Jurkat, Clone E6-1 (cell line): ENCODE measurements at regions not wholly inside any gene's neighbourhood (a gene's known extent, or its start where the extent isn't known, plus 50 kb on each side); places are given as distances from the start of the nearest gene placed in this dataset.

ENCODE experiments used
- DNase-seq: peaks from one replicate; pipeline ENCODE4 v3.0.0-alpha.2; 2011; ENCODE audit warnings: low read depth, low spot score
- H3K4me3 ChIP-seq: 2 replicates; pipeline ENCODE4 v1.5.1; 2011; ENCODE audit warnings: mild to moderate bottlenecking, low read length, control low read depth, moderate library complexity

DNA sequence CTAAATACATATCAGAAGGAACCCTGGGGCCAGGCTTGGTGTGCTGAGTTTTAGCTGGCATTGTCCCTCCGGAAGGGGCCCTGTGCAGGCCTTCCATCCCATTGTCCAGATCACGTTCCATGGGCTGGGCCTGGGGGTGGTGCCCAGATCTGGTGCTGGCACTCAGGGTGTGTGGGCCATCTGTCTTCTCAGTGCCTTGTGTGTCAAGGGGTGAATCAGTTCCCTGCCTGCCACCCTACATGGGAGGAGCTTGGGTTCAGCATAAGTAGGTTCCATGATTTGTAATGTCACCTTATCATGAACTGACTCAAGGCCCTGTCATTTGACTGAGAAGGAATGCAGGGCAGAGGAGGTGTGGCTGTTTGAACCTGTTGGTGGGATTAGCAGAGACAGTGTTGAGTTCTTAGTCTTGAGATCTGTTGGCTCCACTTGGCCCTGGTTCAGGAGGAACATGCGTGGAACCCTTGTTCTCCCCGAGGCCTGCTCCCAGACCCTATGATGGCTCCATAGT, 176.8 kb downstream of the MACROH2A1 start:
- no peak for DNase-seq
- H3K4me3 ChIP-seq: no peak overlapping the region

DNA sequence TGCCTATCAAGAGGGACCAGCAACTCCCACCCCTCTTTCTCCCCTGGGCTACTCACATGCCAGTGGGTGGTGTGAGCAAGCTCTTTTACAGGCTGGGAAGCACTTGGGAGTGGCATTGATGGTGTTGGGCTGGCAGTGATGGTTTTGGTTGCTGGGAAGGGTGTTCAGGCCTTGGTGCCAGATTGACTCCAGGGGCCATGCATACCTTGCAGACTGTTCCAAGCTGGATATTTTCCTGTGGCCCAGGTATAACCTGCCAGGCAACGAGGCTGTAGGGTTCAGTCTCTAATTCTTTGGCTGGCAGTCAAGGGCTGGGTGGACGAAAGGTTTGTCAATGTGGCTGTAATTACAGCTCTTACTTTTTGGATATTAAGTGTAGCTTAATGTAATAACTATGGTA, 177.3 kb downstream of the MACROH2A1 start:
- no peak for DNase-seq
- no peak overlapping the region for H3K4me3 ChIP-seq

DNA sequence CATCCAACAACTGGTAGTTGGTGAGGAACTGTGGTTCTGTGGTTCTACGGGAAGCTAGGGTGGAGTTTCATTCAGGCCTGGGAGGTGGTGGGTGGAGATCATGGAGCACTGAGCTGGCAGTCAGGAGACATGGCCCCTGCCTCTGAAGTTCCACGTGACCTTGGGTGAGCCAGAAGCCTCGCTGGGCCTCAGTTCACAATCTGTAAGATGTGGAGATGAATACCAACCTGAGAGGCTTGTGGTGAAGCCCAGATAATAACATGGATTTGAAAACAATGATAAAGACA, 177.9 kb downstream of the MACROH2A1 start:
- H3K4me3 ChIP-seq: no peak overlapping the region
- no peak for DNase-seq

DNA sequence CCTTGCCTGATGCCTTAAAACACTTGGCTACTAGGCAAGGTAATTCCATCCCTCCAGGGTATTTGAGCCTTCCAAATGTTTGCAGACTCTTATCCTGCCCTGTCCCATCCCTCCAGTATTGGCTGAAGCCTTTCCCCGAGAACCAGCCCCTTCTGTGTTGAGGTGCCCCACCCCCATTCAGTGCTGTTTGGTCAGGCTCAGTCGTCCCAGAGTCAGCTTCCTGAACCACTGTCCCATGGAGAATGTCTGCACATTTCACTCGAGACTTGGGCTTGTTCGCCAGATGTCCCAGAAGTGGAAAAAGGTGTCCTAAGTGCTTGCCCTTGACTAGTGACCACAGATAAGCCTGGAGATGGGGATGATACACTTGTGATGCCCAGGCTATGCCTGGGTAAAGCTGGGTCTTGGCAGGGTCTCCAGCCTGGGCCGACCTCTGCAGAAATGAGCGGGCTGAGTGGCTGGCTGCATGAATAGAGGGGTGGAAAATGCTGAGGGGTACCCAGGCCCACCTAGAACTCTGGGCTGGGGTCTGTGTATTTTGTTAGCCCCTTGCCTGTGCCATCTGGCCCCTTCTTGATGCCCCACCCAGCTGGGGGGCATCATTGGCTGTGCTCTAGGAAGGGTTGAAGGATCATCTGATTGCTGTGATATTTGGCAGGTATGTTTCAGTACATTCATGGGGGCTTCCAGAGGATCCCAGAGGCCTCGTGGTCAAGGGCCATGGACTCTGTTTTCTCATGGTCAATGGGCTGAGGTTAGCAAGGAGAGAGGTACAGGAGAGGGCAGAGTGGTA, 178.4 kb downstream of the MACROH2A1 start:
- DNase-seq: no peak

DNA sequence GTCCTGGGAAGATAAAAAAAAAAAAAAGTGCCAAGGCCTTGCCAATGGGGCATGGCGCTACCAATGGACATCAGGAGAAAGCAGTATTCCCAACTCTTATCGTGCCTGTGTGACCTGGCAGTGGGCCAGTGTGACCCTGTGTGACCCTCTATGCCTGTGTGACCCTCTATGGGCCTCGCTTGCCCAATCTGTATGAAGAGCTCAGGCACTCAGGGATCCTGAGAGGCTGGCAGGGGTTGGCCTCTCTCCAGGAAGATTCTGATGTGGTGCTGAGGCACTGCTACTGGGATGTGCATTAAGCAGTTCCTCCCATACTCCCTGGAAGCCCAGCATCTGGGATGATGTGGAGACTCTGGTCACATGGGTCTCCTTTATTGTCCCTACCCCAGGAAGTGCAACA, 179.2 kb downstream of the MACROH2A1 start:
- H3K4me3 ChIP-seq: no peak overlapping the region
- DNase-seq: no peak

More for the DNA sequence above, 178.4 kb downstream of the MACROH2A1 start:
- H3K4me3 ChIP-seq: no peak overlapping the region

DNA sequence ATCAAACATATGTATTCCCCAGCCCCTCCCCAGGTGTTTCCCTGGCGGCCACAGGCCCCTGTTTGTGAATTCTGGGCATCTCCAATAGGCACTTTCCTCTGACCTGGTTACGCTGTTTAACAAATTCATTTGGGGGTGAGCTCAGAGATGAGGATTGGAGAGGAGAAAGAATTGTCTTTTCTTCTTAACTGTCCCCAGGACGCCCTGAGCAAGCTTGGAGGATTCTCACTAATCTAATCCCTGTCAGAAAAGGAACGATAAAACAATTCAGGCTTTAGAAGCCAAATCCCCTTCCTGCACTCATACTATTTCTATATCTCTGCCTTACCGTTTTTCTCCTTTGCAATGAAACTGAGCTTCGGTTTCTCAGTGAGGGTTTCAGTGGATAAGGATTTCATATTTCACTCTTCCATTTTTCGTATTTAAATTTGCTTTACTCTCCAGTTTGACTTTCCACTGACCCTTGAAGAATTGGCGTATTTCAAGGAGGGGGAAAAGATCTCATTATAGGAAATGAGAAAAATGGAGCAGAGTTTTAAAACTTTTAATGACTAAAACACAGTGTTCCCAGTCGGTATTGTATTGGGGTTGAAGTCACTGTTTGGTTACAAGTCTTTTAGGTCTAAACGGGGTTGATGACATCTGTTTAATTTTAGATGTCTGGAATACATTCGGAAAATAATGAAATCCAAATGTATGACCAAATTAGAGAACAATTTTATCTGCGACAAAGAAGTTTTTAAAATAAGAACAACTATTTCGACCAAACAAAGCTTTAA, 180.1 kb downstream of the MACROH2A1 start:
- no peak overlapping the region for H3K4me3 ChIP-seq
- DNase-seq: no peak

DNA sequence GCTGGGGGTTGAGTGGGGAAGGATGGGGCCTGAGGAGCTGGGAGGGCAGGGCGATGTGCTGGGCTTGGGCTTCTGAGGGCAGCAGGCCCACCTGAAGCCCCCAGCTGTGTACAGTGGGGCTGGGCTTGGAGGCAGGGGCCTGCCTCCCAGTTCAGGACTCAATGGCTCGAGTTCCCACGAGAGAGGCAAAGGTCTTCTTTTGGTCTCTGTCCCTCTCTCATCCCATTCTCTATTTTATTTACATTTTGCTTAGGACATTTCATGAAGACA, 180.6 kb downstream of the MACROH2A1 start:
- no peak overlapping the region for H3K4me3 ChIP-seq
- no peak for DNase-seq

DNA sequence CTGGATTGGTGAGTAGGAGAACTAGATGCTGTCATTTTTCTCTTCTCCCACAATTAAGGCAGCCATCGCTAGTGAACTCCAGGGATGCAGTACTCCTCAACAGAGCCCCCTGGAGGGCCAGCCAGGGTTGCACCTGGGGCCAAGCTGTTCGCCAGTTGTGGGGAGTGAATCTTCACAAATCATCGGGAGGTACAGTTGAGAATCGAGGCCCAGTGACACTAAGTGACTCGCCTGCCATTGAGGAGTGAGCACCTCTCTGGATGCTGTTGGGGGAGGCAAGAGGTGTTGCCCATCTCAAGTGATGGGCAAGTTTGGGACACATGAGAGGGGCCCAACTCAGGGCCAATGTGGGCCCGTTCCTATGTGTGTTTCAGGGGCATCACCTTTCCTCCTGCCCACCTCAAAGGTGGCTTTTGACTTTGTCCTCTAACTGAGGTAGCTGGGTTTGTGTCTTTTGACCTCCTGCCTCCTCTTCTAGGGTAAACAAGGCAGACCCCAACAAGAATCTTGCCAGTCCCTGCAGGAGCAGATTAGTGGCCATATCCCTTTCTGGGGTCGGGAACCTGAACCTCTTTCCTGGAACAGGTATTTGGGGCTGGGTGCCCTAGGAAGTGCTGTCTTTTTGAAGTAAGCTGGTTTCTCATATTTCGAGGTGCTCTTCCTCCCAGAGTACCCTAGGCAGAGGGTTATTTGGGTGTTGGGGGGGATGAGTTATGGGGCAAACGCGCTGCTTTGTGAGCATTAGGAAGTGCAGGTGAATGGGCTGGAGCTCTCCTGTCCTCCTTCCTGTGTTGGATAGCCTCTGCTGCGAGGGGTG, 181.2 kb downstream of the MACROH2A1 start:
- no peak overlapping the region for H3K4me3 ChIP-seq

DNA sequence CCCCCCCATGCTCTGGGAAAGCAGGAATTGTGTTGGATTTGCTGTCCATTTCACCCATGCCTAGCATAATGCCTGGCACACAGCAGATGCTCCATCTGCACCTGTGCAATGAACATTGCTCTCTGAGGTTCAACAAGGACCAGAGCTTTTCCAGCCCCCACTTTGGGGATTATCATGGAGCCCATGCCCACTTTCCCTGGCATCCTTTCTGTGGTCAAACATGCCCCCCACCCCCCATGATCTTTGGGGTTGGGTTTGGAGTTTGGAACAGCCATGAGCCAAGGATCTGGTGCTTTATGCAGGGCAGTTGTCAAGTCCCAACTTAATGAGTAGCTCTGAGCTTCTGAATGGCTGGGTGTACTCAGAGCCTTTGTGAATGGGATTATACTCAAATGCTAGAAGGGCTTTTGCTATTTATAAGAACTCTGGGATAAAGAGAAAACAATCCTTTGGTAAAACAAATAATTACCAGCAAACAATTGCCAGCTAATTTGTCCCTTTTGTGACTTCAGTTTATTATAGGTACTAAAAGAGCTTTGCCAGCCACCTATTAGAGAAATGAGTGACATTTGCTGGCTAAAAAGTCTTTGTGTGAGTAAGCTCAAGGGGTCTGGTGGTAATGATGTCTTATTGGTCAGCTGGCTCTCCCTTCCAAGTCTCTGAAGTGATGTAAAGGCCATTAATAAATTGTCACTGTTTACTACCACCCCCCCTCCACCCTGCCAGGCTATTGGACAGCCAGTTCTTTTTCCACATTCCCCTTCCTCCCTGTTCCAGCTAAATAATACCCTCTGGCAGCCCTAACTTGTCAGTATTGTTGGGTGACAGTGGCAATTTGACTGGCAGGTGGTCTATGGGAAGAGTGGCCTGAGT, 182.3 kb downstream of the MACROH2A1 start:
- no peak overlapping the region for H3K4me3 ChIP-seq
- no peak for DNase-seq

More for the DNA sequence above, 181.2 kb downstream of the MACROH2A1 start:
- DNase-seq: no peak

DNA sequence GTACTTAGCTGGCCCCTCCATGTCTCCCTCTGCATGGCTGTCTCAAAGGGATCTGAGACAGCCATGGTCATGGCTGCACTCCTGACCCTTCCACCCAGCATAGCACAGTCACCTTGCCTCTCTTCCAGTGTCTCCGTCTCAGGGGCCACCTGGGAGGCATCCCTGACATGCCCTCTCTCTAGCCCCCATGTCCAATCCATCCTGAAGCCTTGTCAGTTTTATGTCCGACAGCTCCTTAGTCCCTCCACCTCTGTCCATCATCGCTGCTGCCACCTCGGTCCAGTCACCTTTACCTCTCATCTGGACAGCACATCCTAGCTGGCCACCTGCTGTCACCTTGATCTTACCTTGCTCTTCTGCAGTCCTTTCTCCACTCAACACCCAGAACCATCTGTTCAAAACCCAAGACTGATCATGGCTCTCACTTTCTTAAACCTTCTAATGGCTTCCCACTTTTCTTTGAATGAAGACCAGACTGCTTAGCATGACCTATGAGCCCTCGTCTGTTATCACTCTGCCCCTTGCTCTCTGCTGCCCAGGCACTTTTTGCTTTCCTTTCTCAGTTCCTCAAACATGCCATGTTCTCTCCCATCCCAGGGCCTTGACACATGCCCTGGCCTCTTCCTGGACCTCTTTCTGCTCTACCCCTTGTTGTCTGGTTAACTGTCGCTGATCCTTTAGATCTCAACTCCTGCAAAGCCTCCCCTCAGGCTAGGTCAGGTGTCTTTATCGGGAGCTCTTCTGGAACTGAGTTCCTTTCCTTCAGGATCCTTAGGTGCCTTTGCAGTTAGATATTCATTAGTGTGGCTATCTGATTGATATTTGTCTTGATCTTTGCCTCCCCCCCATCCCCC, 181.8 kb upstream of the PITX1 start:
- H3K4me3 ChIP-seq: no peak overlapping the region
- no peak for DNase-seq

DNA sequence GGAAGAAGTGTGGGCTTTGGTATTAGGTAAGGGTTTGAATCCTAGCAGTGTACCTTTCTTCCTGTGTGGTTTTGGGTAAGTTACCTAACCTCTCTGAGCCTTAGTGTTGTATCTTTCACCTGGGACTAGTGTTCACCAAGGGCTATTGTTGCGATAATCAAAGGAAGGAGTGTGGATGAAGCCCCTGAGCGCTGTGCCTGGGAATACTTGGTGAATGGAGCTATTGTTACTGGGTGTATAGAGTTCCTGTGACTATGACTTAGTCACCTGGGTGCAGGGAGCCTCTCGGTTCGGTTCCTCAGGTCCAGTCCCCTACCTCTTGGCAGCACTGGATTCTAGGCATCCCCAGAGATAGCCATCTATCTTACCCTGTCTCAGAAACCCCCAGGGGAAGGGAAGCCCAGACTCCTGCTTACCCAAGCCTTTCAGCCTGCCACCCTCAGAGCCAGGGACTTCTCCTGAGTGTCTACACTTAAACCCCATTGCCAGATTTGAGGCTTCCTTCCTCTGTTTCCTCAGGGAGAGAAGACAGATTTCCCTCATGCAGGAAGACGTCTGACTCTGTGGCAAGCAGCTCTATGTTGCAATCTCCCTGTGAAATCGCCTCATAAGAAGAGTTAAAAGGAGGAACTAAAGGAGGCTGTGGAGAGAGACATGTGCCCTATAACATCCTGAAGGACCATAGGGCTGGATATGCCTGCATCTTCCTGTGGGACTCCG, 181.0 kb upstream of the PITX1 start:
- DNase-seq: no peak
- H3K4me3 ChIP-seq: no peak overlapping the region

DNA sequence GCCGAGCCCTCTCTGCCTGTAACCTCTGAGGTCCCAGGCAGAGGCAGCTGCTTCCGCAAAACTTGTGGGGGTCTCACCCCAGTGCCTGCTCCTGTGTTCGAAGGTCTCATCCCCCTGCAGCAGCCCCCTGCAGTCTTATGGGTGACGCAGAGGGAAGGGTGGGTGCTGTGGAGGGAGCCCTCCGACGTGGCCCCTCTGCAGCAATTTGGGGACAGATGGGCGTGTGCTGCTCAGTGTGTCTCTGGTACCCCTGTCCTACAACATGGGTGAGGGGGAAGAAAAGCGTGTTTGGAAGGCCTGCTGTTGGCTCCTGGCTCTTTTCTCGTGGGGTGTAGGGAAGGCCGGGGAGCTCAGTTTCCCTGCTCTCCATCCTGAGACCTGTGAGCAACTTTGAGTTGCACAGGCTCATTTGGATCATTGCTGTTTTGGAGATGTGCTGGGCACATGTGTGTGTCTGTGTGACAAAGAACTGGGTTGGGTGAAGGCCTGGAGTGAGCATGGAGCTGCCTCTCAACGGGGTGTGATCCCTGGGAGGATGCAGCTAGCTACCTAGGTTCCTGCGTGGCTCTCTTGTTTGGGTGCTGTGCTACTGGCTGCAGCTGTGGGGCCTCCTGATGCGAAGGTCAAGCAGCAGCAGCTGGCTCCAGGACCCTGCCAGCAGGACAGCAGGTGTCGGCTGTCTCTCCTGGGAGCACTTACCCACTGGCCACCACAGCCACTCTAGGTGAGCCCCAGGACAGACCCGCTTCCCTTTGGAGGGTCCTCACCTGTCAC, 179.6 kb upstream of the PITX1 start:
- H3K4me3 ChIP-seq: no peak overlapping the region
- DNase-seq: no peak

DNA sequence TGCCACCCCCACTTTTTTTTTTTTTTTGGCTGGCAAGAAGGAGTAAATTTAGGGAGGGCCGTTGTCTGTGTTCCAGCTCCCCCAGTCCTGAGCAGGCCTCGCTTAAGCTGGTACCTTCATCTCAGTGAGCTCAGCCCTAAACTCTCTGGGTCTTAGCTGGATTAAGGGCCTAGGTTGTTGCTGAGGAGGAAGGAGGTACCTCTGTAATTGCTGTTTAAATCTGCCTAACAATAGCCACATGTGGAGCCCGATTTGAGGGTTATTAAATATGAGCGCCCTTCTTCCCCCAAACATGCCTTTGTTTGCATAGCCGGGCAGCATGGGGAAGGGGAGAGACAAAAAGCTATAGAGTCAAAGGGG, 179.0 kb upstream of the PITX1 start:
- no peak overlapping the region for H3K4me3 ChIP-seq
- no peak for DNase-seq

DNA sequence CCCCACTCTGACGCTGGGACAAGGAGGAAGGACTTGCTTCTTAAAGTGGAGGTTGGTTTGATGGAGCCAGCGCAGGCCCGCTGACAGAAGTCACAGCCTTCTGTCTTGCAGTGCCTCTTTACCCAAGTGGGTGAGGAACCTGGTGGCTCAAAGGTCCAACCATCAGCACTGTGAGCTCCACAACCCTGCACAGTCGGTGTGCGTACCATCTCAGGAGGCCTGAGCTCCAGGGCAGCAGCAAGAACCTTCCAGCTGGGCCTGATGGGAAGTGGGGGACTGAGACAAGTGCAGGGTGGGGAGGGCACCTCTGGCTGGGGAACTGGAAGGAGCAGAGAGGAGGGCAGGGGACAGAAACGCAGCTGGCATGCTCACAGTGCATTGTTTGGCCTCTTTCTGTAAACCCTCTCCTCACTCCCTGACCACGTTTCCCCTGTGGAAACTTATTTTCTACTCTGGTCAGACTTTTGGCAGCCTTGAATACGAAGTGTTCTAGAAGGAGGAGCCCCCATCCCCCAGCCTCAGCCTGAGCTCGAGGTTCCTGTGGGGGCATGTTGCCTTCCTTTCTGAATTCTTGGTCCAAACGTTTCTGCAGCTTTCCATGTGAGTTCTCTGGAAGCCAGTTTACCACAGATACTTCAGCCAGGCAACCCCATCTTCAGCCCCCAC, 178.5 kb upstream of the PITX1 start:
- no peak overlapping the region for H3K4me3 ChIP-seq
- DNase-seq: no peak

DNA sequence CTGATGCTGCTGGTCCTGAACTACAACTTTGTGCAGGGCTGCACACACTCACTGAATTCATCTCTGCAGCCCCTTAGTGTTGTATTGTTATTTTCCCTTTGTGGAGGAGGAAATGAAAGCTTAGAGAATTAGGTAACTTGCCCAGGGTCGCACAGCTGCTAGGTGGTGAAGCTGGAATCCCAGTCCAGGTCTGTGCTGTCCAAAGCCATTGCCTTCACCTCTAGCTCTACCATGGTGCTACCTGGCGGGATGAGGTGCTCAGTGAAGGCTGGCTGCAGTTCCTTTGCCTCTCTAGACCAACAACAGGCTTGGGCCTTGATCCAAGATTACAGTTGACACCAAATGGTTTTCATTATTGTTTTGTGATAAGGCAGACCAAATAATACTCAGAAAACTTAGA, 177.8 kb upstream of the PITX1 start:
- DNase-seq: no peak

DNA sequence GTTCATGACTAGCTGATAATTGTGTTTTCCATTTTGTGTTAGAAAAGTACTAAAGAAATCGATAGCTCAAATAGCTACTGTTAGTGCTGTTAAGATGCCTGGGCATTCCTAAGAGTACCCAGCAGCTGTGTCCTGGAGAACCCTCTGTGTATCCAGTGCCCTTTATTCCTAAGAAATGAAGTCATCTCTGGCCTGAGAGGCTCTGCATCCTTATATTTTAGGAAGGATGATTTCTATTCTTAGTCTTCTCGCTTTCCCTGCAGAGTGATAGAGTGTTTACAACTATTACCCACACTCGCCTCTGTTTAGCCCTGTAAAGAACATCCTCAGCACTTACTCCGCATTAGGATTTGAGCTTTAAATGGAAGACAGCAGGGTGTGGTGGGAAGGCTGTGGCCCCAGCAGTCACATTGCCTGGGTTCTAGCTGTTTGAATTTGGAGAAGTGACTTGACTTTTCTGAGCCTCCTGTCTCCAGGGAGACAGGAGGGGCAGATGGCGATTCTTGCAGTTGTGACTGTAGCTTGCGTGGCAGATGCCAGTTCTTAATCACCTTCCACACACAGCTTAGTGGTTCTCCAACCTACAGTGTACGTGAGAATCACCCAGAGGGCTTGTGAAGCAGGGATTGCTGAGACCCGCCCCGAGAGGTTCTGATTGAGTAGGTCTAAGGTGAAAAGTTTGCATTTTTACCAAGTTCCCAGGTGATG, 177.2 kb upstream of the PITX1 start:
- H3K4me3 ChIP-seq: no peak overlapping the region
- no peak for DNase-seq

More for the DNA sequence above, 177.8 kb upstream of the PITX1 start:
- no peak overlapping the region for H3K4me3 ChIP-seq
